AG09309 (cell line): ENCODE measurements at regions not wholly inside any gene's neighbourhood (a gene's known extent, or its start where the extent isn't known, plus 50 kb on each side); places are given as distances from the start of the nearest gene placed in this dataset.

Experiments used
- DNase-seq: peaks from one replicate; pipeline ENCODE4 v3.0.0-alpha.2; 2010; ENCODE audit warnings: low read depth
- H3K4me3 ChIP-seq: 2 replicates; pipeline ENCODE4 v1.5.1; 2011; ENCODE audit warnings: mild to moderate bottlenecking, low read depth, low read length, moderate library complexity; ENCODE audit not compliant: control insufficient read depth
- TF ChIP-seq, protein P1 (sequence below): IDR thresholded peaks from 2 replicates; pipeline ENCODE4 v1.5.1; 2011; ENCODE audit warnings: mild to moderate bottlenecking, low read depth, low read length, inconsistent platforms; ENCODE audit not compliant: insufficient read depth, control insufficient read depth; ENCODE audit errors: missing control alignments

DNA sequence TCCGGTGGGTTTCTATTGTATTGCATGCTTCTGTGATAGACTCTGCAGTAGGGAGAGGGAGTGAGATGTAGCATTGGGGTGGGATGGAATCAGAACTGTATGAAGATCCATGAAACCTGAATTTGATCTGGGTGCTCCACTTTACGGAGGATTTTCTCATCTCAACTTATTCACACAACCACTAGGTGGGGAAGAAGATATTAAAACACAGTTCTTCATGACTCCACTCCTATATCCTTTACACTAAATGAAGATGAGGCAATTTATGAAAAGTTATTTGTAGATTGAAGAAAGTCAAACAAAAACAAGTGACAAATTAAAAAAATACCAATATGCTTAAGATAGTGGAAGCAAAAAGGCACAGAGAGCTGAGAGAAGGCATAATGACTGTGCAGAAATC, 92.6 kb upstream of the PDGFD start:
- DNase-seq: no peak
- TF ChIP-seq, protein P1, sequence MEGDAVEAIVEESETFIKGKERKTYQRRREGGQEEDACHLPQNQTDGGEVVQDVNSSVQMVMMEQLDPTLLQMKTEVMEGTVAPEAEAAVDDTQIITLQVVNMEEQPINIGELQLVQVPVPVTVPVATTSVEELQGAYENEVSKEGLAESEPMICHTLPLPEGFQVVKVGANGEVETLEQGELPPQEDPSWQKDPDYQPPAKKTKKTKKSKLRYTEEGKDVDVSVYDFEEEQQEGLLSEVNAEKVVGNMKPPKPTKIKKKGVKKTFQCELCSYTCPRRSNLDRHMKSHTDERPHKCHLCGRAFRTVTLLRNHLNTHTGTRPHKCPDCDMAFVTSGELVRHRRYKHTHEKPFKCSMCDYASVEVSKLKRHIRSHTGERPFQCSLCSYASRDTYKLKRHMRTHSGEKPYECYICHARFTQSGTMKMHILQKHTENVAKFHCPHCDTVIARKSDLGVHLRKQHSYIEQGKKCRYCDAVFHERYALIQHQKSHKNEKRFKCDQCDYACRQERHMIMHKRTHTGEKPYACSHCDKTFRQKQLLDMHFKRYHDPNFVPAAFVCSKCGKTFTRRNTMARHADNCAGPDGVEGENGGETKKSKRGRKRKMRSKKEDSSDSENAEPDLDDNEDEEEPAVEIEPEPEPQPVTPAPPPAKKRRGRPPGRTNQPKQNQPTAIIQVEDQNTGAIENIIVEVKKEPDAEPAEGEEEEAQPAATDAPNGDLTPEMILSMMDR: no peak

DNA sequence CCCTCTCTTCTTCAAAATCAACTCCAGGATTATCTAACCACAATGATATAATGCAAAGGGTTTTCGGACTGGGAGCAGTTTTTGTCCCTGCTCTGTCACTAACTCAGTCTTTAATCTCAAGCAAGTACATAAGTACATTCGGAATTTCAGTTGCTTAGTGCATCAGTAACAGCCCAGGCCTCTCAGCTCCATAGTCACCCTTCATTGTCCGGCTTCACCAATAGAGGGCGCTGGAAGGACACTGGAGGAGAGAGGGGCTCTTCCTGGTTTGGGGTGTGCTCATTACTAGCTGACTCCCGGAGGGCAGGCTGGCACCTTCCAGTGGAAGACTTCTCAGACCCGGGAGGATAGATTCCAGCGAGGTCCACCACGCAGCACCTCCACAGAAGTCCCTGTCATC, 90.4 kb upstream of the PDGFD start:
- no peak for DNase-seq
- H3K4me3 ChIP-seq: no peak overlapping the region
- TF ChIP-seq, protein P1: no peak

More for the DNA sequence above, 92.6 kb upstream of the PDGFD start:
- no peak overlapping the region for H3K4me3 ChIP-seq

DNA sequence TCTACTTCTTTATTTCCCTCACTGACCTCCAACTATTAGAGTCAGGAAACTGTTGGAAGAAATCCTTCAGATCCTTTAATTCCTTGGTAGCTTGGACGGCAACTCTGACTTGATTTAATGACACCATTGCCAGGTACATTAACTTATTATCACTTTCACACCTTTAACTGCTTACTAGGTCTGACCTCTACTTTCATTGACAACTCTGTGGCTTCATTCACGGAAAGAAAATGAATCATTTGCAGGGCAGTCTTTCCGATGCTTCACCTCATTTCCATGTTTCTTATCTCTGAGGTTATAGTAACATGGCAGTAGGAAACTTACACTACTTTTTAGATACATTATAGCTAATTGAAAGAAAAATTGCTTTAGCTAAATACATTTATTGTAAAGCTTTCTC, 82.6 kb upstream of the PDGFD start:
- DNase-seq: no peak
- H3K4me3 ChIP-seq: no peak overlapping the region
- TF ChIP-seq, protein P1: no peak

DNA sequence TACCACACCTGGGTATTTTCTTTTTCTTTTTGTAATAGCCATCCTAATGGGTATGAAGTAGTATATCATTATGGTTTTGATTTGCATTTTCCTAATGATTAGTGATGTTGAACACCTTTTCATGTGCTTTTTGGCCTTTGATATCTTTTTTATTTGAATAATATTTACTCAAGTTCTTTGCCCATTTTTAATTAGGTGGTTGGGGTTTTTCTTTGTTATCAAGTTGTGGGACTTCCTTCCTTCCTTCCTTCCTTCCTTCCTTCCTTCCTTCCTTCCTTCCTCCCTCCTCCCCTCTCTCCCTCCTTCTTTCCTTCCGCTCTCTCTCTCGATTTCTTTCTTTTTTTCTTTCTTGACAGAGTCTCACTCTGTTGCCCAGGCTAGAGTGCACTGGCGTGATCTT, 75.0 kb upstream of the PDGFD start:
- TF ChIP-seq, protein P1: no peak
- no peak overlapping the region for H3K4me3 ChIP-seq
- DNase-seq: no peak

DNA sequence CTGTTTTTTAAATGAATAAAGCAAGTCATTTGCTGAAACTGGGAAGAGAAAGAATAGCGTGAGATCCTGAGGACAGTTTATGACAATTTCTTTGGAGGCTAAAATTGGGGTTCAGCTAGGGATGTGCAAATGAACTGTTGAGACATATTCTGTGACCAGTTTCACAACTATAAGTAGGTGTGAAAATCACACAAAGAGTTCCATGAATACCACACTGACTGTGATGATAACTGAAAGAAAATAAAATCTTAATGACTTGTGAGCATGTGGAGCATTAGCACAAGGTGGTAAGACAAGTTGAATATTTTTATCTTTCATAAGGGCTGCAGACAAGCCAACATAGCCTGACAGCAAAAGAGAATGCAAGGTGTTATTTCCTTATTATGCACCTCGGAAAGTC, 61.1 kb upstream of the PDGFD start:
- no peak overlapping the region for H3K4me3 ChIP-seq
- TF ChIP-seq, protein P1: no peak
- DNase-seq: no peak

DNA sequence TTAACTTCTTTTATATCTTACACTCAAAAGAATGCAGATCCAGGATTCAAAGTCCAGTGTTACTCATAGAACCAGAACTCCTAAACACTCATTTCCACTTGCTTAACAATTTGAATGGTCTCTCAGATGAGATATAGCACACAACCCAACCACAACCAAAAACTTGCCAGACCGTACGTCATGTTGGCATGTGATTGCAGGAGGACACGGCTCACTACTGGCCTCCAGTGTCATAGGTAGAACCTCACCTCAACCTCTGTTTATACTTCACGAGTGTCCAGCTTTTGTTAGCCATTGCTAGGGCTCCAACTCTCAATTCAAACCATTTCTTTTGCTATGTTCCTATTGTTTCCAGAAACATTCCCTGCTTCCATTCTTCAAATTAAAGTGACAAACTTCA, 58.5 kb upstream of the PDGFD start:
- no peak overlapping the region for H3K4me3 ChIP-seq
- TF ChIP-seq, protein P1: no peak
- no peak for DNase-seq

DNA sequence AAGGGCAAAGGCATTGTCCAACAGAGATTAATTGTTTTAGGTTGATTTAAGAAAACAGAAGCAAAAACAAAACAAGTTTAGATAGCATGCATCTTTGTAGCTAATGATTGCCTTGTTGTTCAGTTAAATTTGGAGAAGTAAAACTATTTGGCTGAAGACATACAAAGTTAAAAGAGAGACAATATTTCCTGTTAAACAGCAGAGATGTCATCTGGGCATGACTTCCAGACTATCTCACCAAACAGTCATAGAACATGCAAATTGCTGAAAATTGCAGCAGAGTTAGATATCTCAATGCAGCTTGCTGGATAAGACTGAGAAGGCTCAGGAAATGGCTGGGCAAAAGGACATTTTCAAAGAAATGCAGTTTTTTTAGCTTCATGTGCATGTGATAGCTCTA, 57.5 kb upstream of the PDGFD start:
- TF ChIP-seq, protein P1: no peak
- no peak overlapping the region for H3K4me3 ChIP-seq
- DNase-seq: no peak
